GM21825 (cell line): ENCODE measurements at regions not wholly inside any gene's neighbourhood (a gene's known extent, or its start where the extent isn't known, plus 50 kb on each side); places are given as distances from the start of the nearest gene placed in this dataset.

Source experiments
- ATAC-seq: cut with Tn5 transposase; IDR thresholded peaks from one replicate; pipeline ENCODE4 v1.9.1; 2021; ENCODE audit warnings: mild to moderate bottlenecking, moderate library complexity; ENCODE audit not compliant: unreplicated experiment

- no peak for ATAC-seq
Measured at GRCh38 chr3:99016452-99016851, 115.0 kb upstream of the DCBLD2 start.

GRCh38 chr3:99013777-99014315, 112.4 kb upstream of the DCBLD2 start:
- ATAC-seq = no peak

- no peak for ATAC-seq
Measured at GRCh38 chr3:99013077-99013476, 111.6 kb upstream of the DCBLD2 start.

- peak; percentile 91 for ATAC-seq
Measured at GRCh38 chr3:99012051-99012450, 110.6 kb upstream of the DCBLD2 start.

- ATAC-seq = no peak
Measured at GRCh38 chr3:99009851-99010250, 108.4 kb upstream of the DCBLD2 start.

- ATAC-seq = no peak
Measured at GRCh38 chr3:99006686-99007085, 105.2 kb upstream of the DCBLD2 start.

- ATAC-seq = no peak
Measured at GRCh38 chr3:98999675-99000074, 98.2 kb upstream of the DCBLD2 start.

GRCh38 chr3:98994128-98994762, 92.8 kb upstream of the DCBLD2 start:
- ATAC-seq = no peak

GRCh38 chr3:98991393-98991792, 89.9 kb upstream of the DCBLD2 start:
- no peak for ATAC-seq

GRCh38 chr3:98990657-98991056, 89.2 kb upstream of the DCBLD2 start:
- no peak for ATAC-seq

GRCh38 chr3:98986073-98986472, 84.6 kb upstream of the DCBLD2 start:
- no peak for ATAC-seq

GRCh38 chr3:98985431-98985830, 83.9 kb upstream of the DCBLD2 start:
- no peak for ATAC-seq

- ATAC-seq = no peak
Measured at GRCh38 chr3:98984024-98984423, 82.5 kb upstream of the DCBLD2 start.

- ATAC-seq = no peak
Measured at GRCh38 chr3:98982351-98982750, 80.9 kb upstream of the DCBLD2 start.

GRCh38 chr3:98980915-98981596, 79.6 kb upstream of the DCBLD2 start:
- peak; percentile 93 for ATAC-seq

GRCh38 chr3:98979296-98979695, 77.8 kb upstream of the DCBLD2 start:
- ATAC-seq = no peak

GRCh38 chr3:98978068-98978811, 76.7 kb upstream of the DCBLD2 start:
- no peak for ATAC-seq

GRCh38 chr3:98977520-98977919, 76.0 kb upstream of the DCBLD2 start:
- ATAC-seq = no peak

GRCh38 chr3:98974442-98974841, 72.9 kb upstream of the DCBLD2 start:
- no peak for ATAC-seq

GRCh38 chr3:98972720-98973119, 71.2 kb upstream of the DCBLD2 start:
- no peak for ATAC-seq

- ATAC-seq = no peak
Measured at GRCh38 chr3:98972155-98972554, 70.7 kb upstream of the DCBLD2 start.

GRCh38 chr3:98971169-98971681, 69.7 kb upstream of the DCBLD2 start:
- ATAC-seq = no peak
